ACC112 (cell line): ENCODE measurements at regions not wholly inside any gene's neighbourhood (a gene's known extent, or its start where the extent isn't known, plus 50 kb on each side); places are given as distances from the start of the nearest gene placed in this dataset.
"Not testable (repeated sequence)": the region's sequence is repeated elsewhere in the genome, so short reads cannot be mapped to it uniquely, and the experiment has no call there.

Experiments used
- H2AFZ ChIP-seq: fragments of 200-600 bp; sonication (generic); one replicate; pipeline ENCODE4 v1.6.0; 2017; ENCODE audit warnings: antibody characterized with exemption, low read length; ENCODE audit not compliant: unreplicated experiment
- H3K27ac ChIP-seq: fragments of 200-600 bp; sonication (generic); 2 replicates; pipeline ENCODE4 v1.5.1; 2014; ENCODE audit warnings: low read depth, mild to moderate bottlenecking, antibody characterized with exemption, low read length, moderate library complexity
- H3K27me3 ChIP-seq: fragments of 200-600 bp; sonication (generic); 2 replicates; pipeline ENCODE4 v1.6.1; 2014; ENCODE audit warnings: mild to moderate bottlenecking, antibody characterized with exemption, low read length, moderate library complexity, mixed read lengths; ENCODE audit not compliant: insufficient read depth
- H3K36me3 ChIP-seq: fragments of 200-600 bp; sonication (generic); 2 replicates; pipeline ENCODE4 v1.6.1; 2016; ENCODE audit warnings: mild to moderate bottlenecking, antibody characterized with exemption, low read length, moderate library complexity, mixed read lengths; ENCODE audit not compliant: insufficient read depth
- H3K4me1 ChIP-seq: fragments of 200-600 bp; sonication (generic); one replicate; pipeline ENCODE4 v1.6.1; 2016; ENCODE audit warnings: low read length, mixed read lengths; ENCODE audit not compliant: insufficient read depth, unreplicated experiment, control insufficient read depth
- H3K4me3 ChIP-seq: fragments of 200-600 bp; sonication (generic); 2 replicates; pipeline ENCODE4 v1.5.1; 2014; ENCODE audit warnings: mild to moderate bottlenecking, low read depth, low read length
- H3K79me2 ChIP-seq: fragments of 200-600 bp; sonication (generic); one replicate; pipeline ENCODE4 v1.6.0; 2016; ENCODE audit warnings: low read length; ENCODE audit not compliant: control insufficient read depth, unreplicated experiment, insufficient read depth

DNA sequence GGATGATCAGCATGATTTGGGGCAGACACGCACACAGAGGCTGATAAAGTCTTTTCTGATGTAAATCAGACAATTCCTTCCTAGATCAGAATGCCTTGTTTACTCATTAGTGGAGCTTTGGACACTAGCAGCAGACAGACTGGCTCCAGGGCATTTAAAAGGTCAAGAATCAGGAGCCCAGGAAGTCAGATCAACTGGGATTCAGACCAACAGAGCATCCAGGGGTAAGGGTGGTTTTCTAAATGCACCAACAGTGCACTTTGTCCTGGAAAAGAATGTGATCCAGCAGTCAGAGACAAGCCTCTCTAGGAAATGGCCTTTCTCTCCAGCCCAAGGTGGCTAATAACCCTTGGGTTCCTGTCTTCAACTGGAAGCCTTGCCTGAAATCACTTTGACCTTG, 405.3 kb downstream of the MED13L start:
- Histone ChIP-seq H3K4me1 (no peaks in the 10 kb centered on the region), H2AFZ (no peak overlapping the region), H3K4me3 (no peak overlapping the region), H3K27ac (no peak overlapping the region), H3K27me3 (peaks cover 12% of the 10 kb centered on the region), H3K79me2 (no peaks in the 10 kb centered on the region), H3K36me3 (no peaks in the 10 kb centered on the region)

DNA sequence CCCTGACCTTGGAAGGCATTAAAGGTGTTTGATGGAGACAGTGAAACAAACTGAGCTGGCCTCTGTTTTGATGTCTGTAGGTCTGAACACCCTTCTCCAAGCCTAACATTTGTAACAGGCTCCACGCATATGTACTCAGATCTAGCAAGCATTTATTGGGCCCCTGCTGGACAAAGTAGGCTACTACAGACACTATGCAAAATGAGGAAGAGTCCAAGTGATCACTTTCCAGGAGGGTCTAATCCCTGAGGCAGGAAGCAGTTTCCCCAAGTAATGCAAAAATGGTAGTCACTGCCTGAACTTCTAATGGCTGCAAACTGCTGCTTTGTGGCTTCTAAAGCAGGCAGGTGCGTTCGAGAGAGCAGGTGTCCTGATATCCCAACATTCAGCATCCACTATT, 405.8 kb downstream of the MED13L start:
- H3K4me1 ChIP-seq, result no peaks in the 10 kb centered on the region
- no peak overlapping the region for H3K4me3 ChIP-seq
- no peaks in the 10 kb centered on the region for H3K36me3 ChIP-seq
- H2AFZ ChIP-seq, result no peak overlapping the region
- H3K79me2 ChIP-seq, result no peaks in the 10 kb centered on the region
- H3K27me3 ChIP-seq, result peaks cover 10% of the 10 kb centered on the region
- H3K27ac ChIP-seq, result no peak overlapping the region

GRCh38 chr12:115870510-115870909, 407.0 kb downstream of the MED13L start:
- Histone ChIP-seq H3K27me3 (peaks cover 10% of the 10 kb centered on the region), H3K79me2 (no peaks in the 10 kb centered on the region), H3K27ac (no peak overlapping the region)

GRCh38 chr12:115870021-115870420, 407.5 kb downstream of the MED13L start:
- Histone ChIP-seq H3K36me3 (no peaks in the 10 kb centered on the region), H3K79me2 (no peaks in the 10 kb centered on the region), H3K27ac (no peak overlapping the region), H3K27me3 (peaks cover 14% of the 10 kb centered on the region), H2AFZ (no peak overlapping the region), H3K4me3 (no peak overlapping the region), H3K4me1 (no peaks in the 10 kb centered on the region)

More at GRCh38 chr12:115870510-115870909, 407.0 kb downstream of the MED13L start:
- Histone ChIP-seq H3K36me3 (no peaks in the 10 kb centered on the region), H3K4me3 (no peak overlapping the region), H3K4me1 (no peaks in the 10 kb centered on the region), H2AFZ (no peak overlapping the region)

- peaks cover 16% of the 10 kb centered on the region for H3K27me3 ChIP-seq
- no peak overlapping the region for H3K27ac ChIP-seq
- no peaks in the 10 kb centered on the region for H3K79me2 ChIP-seq
- no peak overlapping the region for H2AFZ ChIP-seq
- no peak overlapping the region for H3K4me3 ChIP-seq
- H3K4me1 ChIP-seq, result no peaks in the 10 kb centered on the region
- H3K36me3 ChIP-seq, result no peaks in the 10 kb centered on the region
These were observed 407.9 kb downstream of the MED13L start for GRCh38 chr12:115869604-115870003.

DNA sequence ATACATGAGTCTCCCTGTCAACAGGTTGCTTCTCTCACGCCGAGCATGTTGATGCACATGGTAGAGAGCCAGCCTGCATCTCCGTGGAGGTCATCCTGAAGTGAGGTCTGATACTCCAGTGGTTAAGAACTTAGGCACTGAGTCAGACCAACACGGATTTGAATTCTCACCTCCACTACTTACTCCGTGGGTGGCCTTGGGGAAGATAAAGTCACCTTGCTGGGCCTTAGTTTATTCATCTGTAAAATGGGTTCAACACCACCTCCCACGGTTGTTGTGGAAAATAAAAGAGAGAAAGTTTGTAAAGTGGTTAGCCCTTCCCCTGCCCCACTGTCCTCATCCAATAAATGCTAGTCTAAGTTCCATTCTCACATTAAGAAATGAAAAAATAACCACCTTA, 408.9 kb downstream of the MED13L start:
- Histone ChIP-seq H3K27ac (no peak overlapping the region), H2AFZ (no peak overlapping the region), H3K4me3 (no peak overlapping the region), H3K27me3 (peaks cover 23% of the 10 kb centered on the region), H3K79me2 (no peaks in the 10 kb centered on the region), H3K4me1 (no peaks in the 10 kb centered on the region), H3K36me3 (no peaks in the 10 kb centered on the region)

GRCh38 chr12:115867854-115868253, 409.6 kb downstream of the MED13L start:
- H3K79me2 ChIP-seq, result no peaks in the 10 kb centered on the region
- H2AFZ ChIP-seq, result no peak overlapping the region
- no peaks in the 10 kb centered on the region for H3K4me1 ChIP-seq
- H3K36me3 ChIP-seq, result no peaks in the 10 kb centered on the region
- no peak overlapping the region for H3K4me3 ChIP-seq
- no peak overlapping the region for H3K27ac ChIP-seq
- H3K27me3 ChIP-seq, result peaks cover 28% of the 10 kb centered on the region

DNA sequence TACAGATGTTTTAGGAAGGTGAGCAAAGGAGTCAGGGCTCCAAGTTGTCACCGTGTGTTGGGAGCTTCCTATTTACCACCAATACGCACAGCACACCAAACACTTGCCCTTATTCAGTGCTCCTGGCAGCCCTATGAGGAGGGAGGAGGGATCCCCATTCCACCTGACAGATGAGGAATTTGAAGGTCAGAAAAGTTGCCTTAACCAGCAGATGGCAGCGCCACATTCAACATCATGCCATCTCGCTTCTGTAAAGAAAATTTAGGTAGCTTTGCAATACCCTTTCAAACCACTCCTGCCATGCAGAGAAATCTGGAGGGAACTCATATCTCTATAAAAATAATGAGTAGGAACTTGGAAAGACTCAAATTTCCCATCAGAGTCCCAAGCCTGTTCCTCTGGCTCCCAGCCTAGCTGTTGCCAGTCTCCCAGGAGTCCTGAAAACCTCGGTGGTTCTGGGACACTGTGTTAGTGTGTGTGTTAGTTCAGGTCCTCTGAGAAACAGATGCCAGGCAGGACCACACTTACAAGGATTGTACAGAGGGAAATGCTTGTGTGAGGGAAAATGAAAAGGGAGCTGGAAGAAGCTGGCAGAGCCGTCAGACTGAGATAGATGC, 410.5 kb downstream of the MED13L start:
- no peaks in the 10 kb centered on the region for H3K36me3 ChIP-seq
- H3K4me1 ChIP-seq, result no peaks in the 10 kb centered on the region
- H3K79me2 ChIP-seq, result no peaks in the 10 kb centered on the region
- H3K4me3 ChIP-seq, result no peak overlapping the region
- H3K27ac ChIP-seq, result no peak overlapping the region
- H2AFZ ChIP-seq, result no peak overlapping the region
- peaks cover 28% of the 10 kb centered on the region for H3K27me3 ChIP-seq

DNA sequence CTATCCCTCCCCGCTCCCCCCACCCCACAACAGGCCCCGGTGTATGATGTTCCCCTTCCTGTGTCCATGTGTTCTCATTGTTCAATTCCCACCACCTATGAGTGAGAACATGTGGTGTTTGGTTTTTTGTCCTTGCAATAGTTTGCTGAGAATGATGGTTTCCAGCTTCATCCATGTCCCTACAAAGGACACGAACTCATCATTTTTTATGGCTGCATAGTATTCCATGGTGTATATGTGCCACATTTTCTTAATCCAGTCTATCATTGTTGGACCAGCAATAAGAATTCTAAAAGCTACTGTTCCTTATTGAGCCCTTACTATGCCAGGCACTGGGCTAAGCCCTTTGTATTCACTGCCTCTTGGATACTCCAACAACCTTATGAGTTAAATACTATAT, 411.2 kb downstream of the MED13L start:
- not testable (repeated sequence) for H2AFZ ChIP-seq, H3K4me1 ChIP-seq, H3K79me2 ChIP-seq, H3K27ac ChIP-seq, H3K36me3 ChIP-seq, H3K4me3 ChIP-seq
- H3K27me3 ChIP-seq, result peaks cover 34% of the 10 kb centered on the region

DNA sequence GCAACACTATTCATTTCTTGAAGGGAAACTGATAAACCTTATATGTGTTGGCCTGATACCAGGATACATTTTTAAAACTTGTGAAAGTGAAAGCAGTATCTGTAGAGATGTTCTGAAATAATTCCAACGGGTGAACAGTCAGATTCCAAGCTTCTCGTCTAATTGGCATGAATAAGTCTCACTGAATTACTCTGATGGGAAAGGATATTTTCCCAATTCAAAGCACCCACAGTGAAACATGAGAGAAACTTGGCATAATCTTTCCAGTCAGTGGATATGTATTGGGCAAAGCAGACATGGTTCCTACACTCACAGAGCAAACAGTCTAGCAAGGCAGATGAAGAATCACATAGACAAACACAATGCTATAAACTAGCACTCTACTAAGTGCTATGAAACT, 413.1 kb downstream of the MED13L start:
- H3K4me1 ChIP-seq, result no peaks in the 10 kb centered on the region
- no peak overlapping the region for H2AFZ ChIP-seq
- peaks cover 47% of the 10 kb centered on the region for H3K27me3 ChIP-seq

GRCh38 chr12:115860619-115861018, 416.9 kb downstream of the MED13L start:
- Histone ChIP-seq H3K27me3 (peaks cover 60% of the 10 kb centered on the region), H3K27ac (no peak overlapping the region), H2AFZ (no peak overlapping the region), H3K4me1 (no peaks in the 10 kb centered on the region), H3K36me3 (no peaks in the 10 kb centered on the region), H3K79me2 (no peaks in the 10 kb centered on the region), H3K4me3 (no peak overlapping the region)

More for the DNA sequence above, 413.1 kb downstream of the MED13L start:
- Histone ChIP-seq H3K27ac (no peak overlapping the region), H3K79me2 (no peaks in the 10 kb centered on the region), H3K36me3 (no peaks in the 10 kb centered on the region), H3K4me3 (peak overlapping the region; percentile 61)
